HCT116 (cell line): ENCODE measurements at regions not wholly inside any gene's neighbourhood (a gene's known extent, or its start where the extent isn't known, plus 50 kb on each side); places are given as distances from the start of the nearest gene placed in this dataset.

Source experiments
- ATAC-seq: fragments of 200-7000 bp; cut with Tn5 transposase; 2 replicates; pipeline ENCODE4 v1.9.1; 2020; ENCODE audit warnings: mild to moderate bottlenecking, moderate library complexity
- BruUV-seq: library from RNA; stranded (reverse); fragments of 400-500 nt; replicated peaks from 2 replicates; lab custom pipeline; 2021; lab: Mats Ljungman, UMichigan
- CTCF ChIA-PET: fragments of 300-600 bp; sonication (Branson Sonifier 250); formaldehyde crosslinking; loops from one replicate; lab custom pipeline; 2021; ENCODE audit warnings: antibody characterized with exemption; lab: Charles Lee
- POLR2A ChIA-PET: fragments of 300-600, 350-600 bp; sonication (Branson Sonifier 250); formaldehyde crosslinking; loops from one replicate; lab custom pipeline; 2021; ENCODE audit warnings: antibody characterized with exemption; lab: Charles Lee
- RAD21 ChIA-PET, 2 experiments: fragments of 300-600 bp; sonication (Branson Sonifier 250); formaldehyde crosslinking; loops; one replicate each; lab custom pipeline; 2023; ENCODE audit warnings: low total read pairs in 2 of 2; ENCODE audit not compliant: uncharacterized antibody in 2 of 2, unreplicated experiment in 2 of 2, low non-redundant PET in 1 of 2; lab: Charles Lee
- DNase-seq: peaks from one replicate; pipeline ENCODE4 v3.0.0-alpha.2; 2010; ENCODE audit warnings: low read depth, low spot score
- H2AFZ ChIP-seq: fragments of 200-600 bp; shearing (Covaris generic), sonication (generic); 2 replicates; pipeline ENCODE4 v1.6.1; 2017; ENCODE audit warnings: low read depth, mixed run types, mixed read lengths, antibody characterized with exemption, low read length; ENCODE audit not compliant: poor library complexity, severe bottlenecking
- H3K27ac ChIP-seq: 2 replicates; pipeline ENCODE4 v1.5.1; 2012; ENCODE audit warnings: low read depth, low read length
- H3K27me3 ChIP-seq: fragments of 200-600 bp; sonication (generic); 2 replicates; pipeline ENCODE4 v1.6.1; 2016; ENCODE audit warnings: mixed run types, low read length, mixed read lengths; ENCODE audit not compliant: insufficient read depth
- H3K36me3 ChIP-seq, 2 experiments: fragments of 200-500 bp in 1 of 2; fragments of 200-600 bp in 1 of 2; sonication (Bioruptor generic) in 1 of 2; sonication (generic) in 1 of 2; 2 replicates each; pipeline versions ENCODE4 v1.5.1 to v1.6.1; 2014 to 2016; ENCODE audit warnings: low read length in 2 of 2, inconsistent platforms in 1 of 2, mixed read lengths in 1 of 2, mixed run types in 1 of 2; ENCODE audit not compliant: insufficient read depth in 2 of 2, control insufficient read depth in 1 of 2
- H3K4me1 ChIP-seq, 2 experiments: fragments of 200-600 bp in 1 of 2; sonication (generic) in 1 of 2; 2 replicates each; pipeline versions ENCODE4 v1.5.1 to v1.6.1; 2012 to 2017; ENCODE audit warnings: low read length in 2 of 2, inconsistent platforms in 1 of 2, mild to moderate bottlenecking in 1 of 2, mixed read lengths in 1 of 2, mixed run types in 1 of 2, moderate library complexity in 1 of 2; ENCODE audit not compliant: insufficient read depth in 2 of 2, control insufficient read depth in 1 of 2
- H3K4me2 ChIP-seq: fragments of 200-600 bp; sonication (generic); 2 replicates; pipeline ENCODE4 v1.6.1; 2017; ENCODE audit warnings: mixed run types, low read length, mixed read lengths
- H3K4me3 ChIP-seq, 2 experiments: fragments of 200-600 bp in 1 of 2; sonication (generic) in 1 of 2; replicated peaks in 1 of 2; 2 replicates each; pipeline ENCODE4 v1.5.1; 2011 to 2016; ENCODE audit warnings: low read length in 2 of 2, control low read depth in 1 of 2, low read depth in 1 of 2, mild to moderate bottlenecking in 1 of 2, mixed read lengths in 1 of 2, mixed run types in 1 of 2
- H3K79me2 ChIP-seq: fragments of 200-600 bp; sonication (generic); 2 replicates; pipeline ENCODE4 v1.6.1; 2017; ENCODE audit warnings: mild to moderate bottlenecking, mixed run types, low read length, moderate library complexity, mixed read lengths; ENCODE audit not compliant: insufficient read depth
- H3K9ac ChIP-seq: fragments of 200-600 bp; sonication (generic); 2 replicates; pipeline ENCODE4 v1.6.1; 2016; ENCODE audit warnings: low read length, mixed read lengths
- H3K9me2 ChIP-seq: fragments of 200-600 bp; sonication (generic), shearing (Covaris generic); 2 replicates; pipeline ENCODE4 v1.6.1; 2017; ENCODE audit warnings: mixed run types, mild to moderate bottlenecking, moderate library complexity; ENCODE audit not compliant: insufficient read depth
- H3K9me3 ChIP-seq, 2 experiments: fragments of 200-500 bp in 1 of 2; fragments of 200-600 bp in 1 of 2; sonication (Bioruptor generic) in 1 of 2; sonication (generic) in 1 of 2; 2 replicates each; pipeline ENCODE4 v1.6.1; 2014 to 2017; ENCODE audit warnings: low read length in 2 of 2, mixed read lengths in 2 of 2, inconsistent platforms in 1 of 2, low read depth in 1 of 2, mild to moderate bottlenecking in 1 of 2, mixed run types in 1 of 2, moderate library complexity in 1 of 2; ENCODE audit not compliant: control insufficient read depth in 1 of 2, insufficient read depth in 1 of 2
- H4K20me1 ChIP-seq: fragments of 200-600 bp; sonication (generic), shearing (Covaris generic); 2 replicates; pipeline ENCODE4 v1.6.1; 2017; ENCODE audit warnings: mixed run types, mild to moderate bottlenecking, moderate library complexity; ENCODE audit not compliant: insufficient read depth
- CEBPB ChIP-seq: IDR thresholded peaks from 2 replicates; pipeline ENCODE4 v1.6.1; 2012; ENCODE audit warnings: low read depth
- EGR1 ChIP-seq: IDR thresholded peaks from 2 replicates; pipeline ENCODE4 v1.6.1; 2012; ENCODE audit warnings: low read depth
- EZH2phosphoT487 ChIP-seq: fragments of 200-600 bp; IDR thresholded peaks from 2 replicates; pipeline ENCODE4 v1.6.1; 2018; ENCODE audit warnings: antibody characterized with exemption, borderline replicate concordance
- JUND ChIP-seq: IDR thresholded peaks from 2 replicates; pipeline ENCODE4 v1.6.1; 2012
- MAX ChIP-seq: IDR thresholded peaks from 2 replicates; pipeline ENCODE4 v1.6.1; 2012
- SIN3A ChIP-seq: IDR thresholded peaks from 2 replicates; pipeline ENCODE4 v1.6.1; 2012; ENCODE audit warnings: low read depth
- YY1 ChIP-seq: IDR thresholded peaks from 2 replicates; pipeline ENCODE4 v1.6.1; 2011; ENCODE audit warnings: low read length, low read depth, moderate library complexity, mild to moderate bottlenecking; ENCODE audit not compliant: insufficient replicate concordance; ENCODE audit errors: extremely low read depth
- ZFX ChIP-seq: fragments of 450-650 bp; IDR thresholded peaks from 2 replicates; pipeline ENCODE4 v1.6.1; 2017
- intact Hi-C: fragments of 100-400 bp; cut with micrococcal nuclease; formaldehyde crosslinking; loops from 2 replicates; pipeline ENCODE4 v1.10.0; 2022

DNA sequence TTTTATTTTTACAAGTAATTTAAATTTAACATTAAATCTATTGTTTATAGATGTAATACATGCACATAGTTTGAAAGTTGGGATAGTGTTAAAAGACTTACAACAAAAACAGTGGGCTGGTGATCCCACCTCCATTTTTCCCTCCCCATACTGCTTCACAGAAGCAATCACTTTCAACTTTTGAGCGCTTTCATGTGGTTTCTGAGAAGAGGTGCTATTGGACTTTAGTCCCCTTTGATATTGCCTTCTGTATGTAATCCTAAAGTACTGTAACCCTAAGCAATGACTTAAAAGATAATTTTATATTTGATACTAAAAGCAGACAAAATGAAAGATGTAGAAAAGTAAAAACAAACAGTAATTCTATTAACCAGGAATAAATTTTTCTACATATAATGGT is 88.1 kb upstream of the FAM171A1 start:
- Histone ChIP-seq H4K20me1 (no peaks in the 10 kb centered on the region), H3K27ac (no peak overlapping the region), H3K9ac (no peak overlapping the region), H3K4me1 (peaks cover 0 to 9% of the 10 kb centered on the region in 2 experiments; a peak in 1 of 4 replicates), H3K36me3 (no peaks in the 10 kb centered on the region), H2AFZ (no peak overlapping the region), H3K79me2 (no peaks in the 10 kb centered on the region)
- POLR2A ChIA-PET = no interaction called here
- CTCF ChIA-PET = no interaction called here
- intact Hi-C loops = no loop called here
- RAD21 ChIA-PET = no interaction called here
- DNase-seq (no peak), ATAC-seq (no peak)
- TF ChIP-seq SIN3A = no peak
- TF ChIP-seq, all 23 proteins: peak for 0
- no TSS peak for BruUV-seq
- H3K27me3 ChIP-seq = peaks cover 8% of the 10 kb centered on the region
- H3K4me3 ChIP-seq = no peak overlapping the region
- H3K9me2 ChIP-seq = no peaks in the 10 kb centered on the region
- no peak overlapping the region for H3K4me2 ChIP-seq
- no peaks in the 10 kb centered on the region for H3K9me3 ChIP-seq

GRCh38 chr10:15457382-15457781 is 86.3 kb upstream of the FAM171A1 start:
- Histone ChIP-seq H3K27ac (no peak overlapping the region), H2AFZ (no peak overlapping the region), H3K4me2 (no peak overlapping the region), H3K4me3 (no peak overlapping the region), H3K4me1 (peaks cover 0 to 9% of the 10 kb centered on the region in 2 experiments; a peak in 1 of 4 replicates), H3K9ac (no peak overlapping the region), H3K9me2 (no peaks in the 10 kb centered on the region), H3K27me3 (peaks cover 20% of the 10 kb centered on the region), H3K9me3 (no peaks in the 10 kb centered on the region), H3K79me2 (no peaks in the 10 kb centered on the region), H3K36me3 (no peaks in the 10 kb centered on the region), H4K20me1 (no peaks in the 10 kb centered on the region)
- ChIA-PET POLR2A (no interaction called here), RAD21 (no interaction called here), CTCF (no interaction called here)
- ATAC-seq (no peak), DNase-seq (no peak)
- intact Hi-C loops = no loop called here
- no TSS peak for BruUV-seq
- TF ChIP-seq ZFX = no peak
- no peak for TF ChIP-seq EZH2phosphoT487
- no peak for TF ChIP-seq MAX
- TF ChIP-seq YY1 = no peak
- no peak for TF ChIP-seq JUND
- TF ChIP-seq EGR1 = no peak
- TF ChIP-seq CEBPB = no peak
